Spleen (tissue), 11 donors: ENCODE measurements at regions not wholly inside any gene's neighbourhood (a gene's known extent, or its start where the extent isn't known, plus 50 kb on each side); places are given as distances from the start of the nearest gene placed in this dataset.
A peak's percentile ranks its signal among the peaks of the same experiment; 100 is the strongest.

ENCODE experiments used
- DNase-seq: peaks from one replicate; pipeline ENCODE4 v3.0.0-alpha.2; 2020
- H3K27ac ChIP-seq, 8 donors: fragments of 200-600 bp; sonication (generic) in 7 of 8; 1 replicate in 4 of 8; 2 replicates in 4 of 8; pipeline versions ENCODE4 v1.5.0 to v1.8.0; 2016 to 2021; ENCODE audit warnings: inconsistent platforms in 4 of 8, mild to moderate bottlenecking in 4 of 8, moderate library complexity in 1 of 8
- H3K27me3 ChIP-seq, 7 donors: fragments of 200-600 bp; sonication (generic) in 6 of 7; replicated peaks in 1 of 7; 1 replicate in 4 of 7; 2 replicates in 3 of 7; pipeline versions ENCODE4 v1.5.0 to v1.8.0; 2016 to 2021; ENCODE audit warnings: inconsistent platforms in 3 of 7, mild to moderate bottlenecking in 1 of 7
- H3K36me3 ChIP-seq, 6 donors: fragments of 200-600 bp; sonication (generic) in 5 of 6; 1 replicate in 4 of 6; 2 replicates in 2 of 6; pipeline versions ENCODE4 v1.5.0 to v1.8.0; 2016 to 2021; ENCODE audit warnings: inconsistent platforms in 2 of 6
- H3K4me1 ChIP-seq, 6 donors: fragments of 200-600 bp; sonication (generic) in 5 of 6; 1 replicate in 3 of 6; 2 replicates in 3 of 6; pipeline versions ENCODE4 v1.5.0 to v1.8.0; 2016 to 2021; ENCODE audit warnings: inconsistent platforms in 3 of 6
- H3K4me3 ChIP-seq, 8 donors: fragments of 200-600 bp; sonication (generic) in 7 of 8; 1 replicate in 4 of 8; 2 replicates in 4 of 8; pipeline versions ENCODE4 v1.5.0 to v1.8.0; 2016 to 2021; ENCODE audit warnings: inconsistent platforms in 4 of 8, mild to moderate bottlenecking in 4 of 8, moderate library complexity in 2 of 8
- H3K9me3 ChIP-seq, 8 donors: fragments of 200-600 bp; sonication (generic) in 7 of 8; 1 replicate in 4 of 8; 2 replicates in 4 of 8; pipeline versions ENCODE4 v1.5.0 to v1.8.0; 2016 to 2021; ENCODE audit warnings: inconsistent platforms in 4 of 8
- POLR2A ChIP-seq, 3 donors: fragments of 450-650 bp; IDR thresholded peaks; one replicate each; pipeline ENCODE4 v1.5.1; 2017; ENCODE audit warnings: antibody characterized with exemption in 3 of 3, mild to moderate bottlenecking in 1 of 3
- POLR2AphosphoS5 ChIP-seq, 3 donors: sonication (generic); formaldehyde crosslinking; IDR thresholded peaks; one replicate each; pipeline ENCODE4 v1.5.1; 2017; ENCODE audit warnings: antibody characterized with exemption in 3 of 3
- WGBS, 5 donors: extraction: QIAGEN DNeasy Blood & Tissue Kit in 3 of 5; methylation state at CpG; one replicate each; pipeline versions ENCODE4 v1.1.5 to v1.1.7; 2013 to 2018; 5-methylcytosine and 5-hydroxymethylcytosine counted together
- intact Hi-C: fragments of 100-400 bp; cut with DNase I; formaldehyde crosslinking; loops from one replicate; pipeline ENCODE4 v1.15.0; 2023; ENCODE audit warnings: low total_unique reads
- TF ChIP-seq, protein P1 (sequence below), 11 experiments: fragments of 200-600 bp in 7 of 11; fragments of 450-650 bp in 4 of 11; sonication (generic) in 4 of 11; IDR thresholded peaks in 8 of 11; conservative IDR thresholded peaks in 3 of 11; 1 replicate in 7 of 11; 2 replicates in 4 of 11; pipeline versions ENCODE4 v1.4.0 to v1.8.0; 2016 to 2021; ENCODE audit warnings: antibody characterized with exemption in 11 of 11, inconsistent platforms in 4 of 11, mild to moderate bottlenecking in 1 of 11
- donor health status: healthy with polysubstance abuse.
- donor health status: DM: no; HTN: no; CAD: no; lungs with moderate emphysema.
- donor health status: DM: no; HTN: no; CAD: no.
- donor health status: Bipolar disorder and iron deficiency.
- donor health status: healthy.
- donor health status: DM: no; HTN: no; CAD: no.
- donor health status: DM: yes; HTN: yes; CAD: no.

DNA sequence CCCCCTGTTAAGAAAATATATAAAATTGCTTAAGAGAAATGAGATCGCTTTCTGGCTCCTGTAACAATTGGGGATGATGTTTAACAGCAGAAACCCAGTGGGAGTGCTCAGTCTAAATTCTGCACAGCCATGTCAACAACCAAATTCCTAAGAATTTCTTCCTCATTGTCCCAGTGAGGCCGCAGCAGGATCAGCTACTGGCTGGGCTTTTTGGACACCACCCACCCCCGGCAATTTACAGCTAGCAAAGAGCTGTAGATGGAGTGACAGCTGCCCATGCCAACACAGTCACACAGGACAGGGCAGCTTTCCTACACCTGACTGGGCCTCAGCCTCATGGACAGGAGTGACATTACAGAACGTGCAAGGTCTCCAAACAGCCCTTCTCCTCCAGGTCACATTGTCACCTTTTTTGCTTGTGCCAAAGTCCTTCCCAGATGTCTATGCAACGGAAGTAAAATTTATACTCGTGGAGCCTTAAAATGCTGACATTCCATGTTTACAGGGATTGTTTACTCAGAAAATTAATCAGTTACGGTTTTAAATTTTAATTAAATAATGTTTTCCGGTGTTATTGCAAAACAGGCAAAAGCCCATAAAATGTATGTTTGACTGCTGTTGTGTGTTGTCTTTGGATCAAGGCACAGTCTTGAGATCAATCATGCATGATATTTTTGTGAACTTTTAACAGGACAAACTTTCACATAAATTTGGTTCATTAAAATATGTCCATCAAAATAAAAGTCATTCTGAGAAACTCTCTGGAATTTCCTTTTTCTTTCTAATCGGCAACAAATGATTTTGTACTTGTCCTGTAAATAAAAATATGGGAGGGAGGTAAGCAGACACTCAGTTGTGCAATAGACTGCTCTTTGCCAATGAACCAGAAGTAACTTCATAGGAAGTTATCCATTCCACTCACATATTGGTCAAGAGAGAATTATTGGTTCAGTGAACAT is 943.2 kb downstream of the MCTP2 start:
- peaks cover 0 to 4% (median 0%) of the 10 kb centered on the region in 8 donors for H3K9me3 ChIP-seq
- TF ChIP-seq POLR2A (IDR thresholded peaks at IDR 0.05), result no peak
- peak in 1 of 3 donors; percentile 25 for TF ChIP-seq POLR2AphosphoS5 (IDR thresholded peaks at IDR 0.05)
- DNase-seq, result no peak
- WGBS, 5 donors, result 72 to 76% (median 75%) methylated on average over 9 of the region's 9 CpGs
- H3K27ac ChIP-seq, result peak overlapping the region in 5 of 8 donors; percentile 33 to 71 (median 49)
- intact Hi-C loops, result loop anchor here (10.0 kb wide), 1 partner anchor 60 kb away; no protein-coding TSS in a partner anchor
- H3K36me3 ChIP-seq, result no peaks in the 10 kb centered on the region
- peaks cover 0 to 9% (median 0%) of the 10 kb centered on the region in 6 donors for H3K4me1 ChIP-seq
- H3K4me3 ChIP-seq, result no peak overlapping the region
- no peaks in the 10 kb centered on the region for H3K27me3 ChIP-seq

DNA sequence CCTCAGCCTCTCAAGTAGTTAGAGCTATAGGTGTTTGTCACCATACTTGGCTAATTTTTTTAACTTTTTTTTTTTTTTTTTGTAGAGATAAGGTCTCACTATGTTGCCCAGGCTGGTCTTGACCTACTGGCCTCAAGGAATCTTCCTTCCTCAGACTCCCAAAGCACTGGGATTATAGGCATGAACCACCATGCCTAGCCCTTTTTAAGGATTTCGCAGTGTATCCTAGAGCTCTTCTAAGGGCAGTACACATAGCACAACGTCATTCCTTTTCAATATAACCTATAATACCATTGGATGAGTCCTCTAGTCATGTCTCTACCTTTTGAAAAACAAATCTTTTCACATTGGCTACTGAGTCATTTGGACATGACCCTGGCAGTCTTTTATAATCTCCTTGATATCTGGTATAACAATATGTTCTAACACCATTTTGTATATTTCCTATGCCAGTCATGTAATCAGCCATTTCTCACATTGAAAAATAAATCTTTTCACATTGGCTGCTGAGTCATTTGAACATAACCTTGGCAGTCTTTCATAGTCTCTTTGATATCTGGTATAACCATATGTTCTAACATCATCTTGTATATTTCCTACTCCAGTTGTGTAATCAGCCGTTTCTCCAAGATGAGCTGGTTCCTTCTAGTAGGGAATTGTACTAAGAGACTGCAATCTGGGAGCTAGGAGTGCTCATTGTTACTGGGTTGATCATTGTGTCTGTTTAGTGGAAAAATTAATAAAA is 944.7 kb downstream of the MCTP2 start:
- peak overlapping the region; percentile 12 to 59 (median 30) for H3K27ac ChIP-seq
- DNase-seq, result no peak
- intact Hi-C loops, result loop anchor here (10.0 kb wide), 1 partner anchor 59 kb away; no protein-coding TSS in a partner anchor
- 49 to 75% (median 53%) methylated on average over 3 of the region's 3 CpGs for whole genome bisulfite sequencing, 5 donors
- H3K9me3 ChIP-seq, result peaks cover 0 to 19% (median 14%) of the 10 kb centered on the region in 8 donors
- no peaks in the 10 kb centered on the region for H3K27me3 ChIP-seq
- no peak overlapping the region for H3K4me3 ChIP-seq
- peaks cover 0 to under 1% (median 0%) of the 10 kb centered on the region in 6 donors for H3K4me1 ChIP-seq
- TF ChIP-seq, protein P1, sequence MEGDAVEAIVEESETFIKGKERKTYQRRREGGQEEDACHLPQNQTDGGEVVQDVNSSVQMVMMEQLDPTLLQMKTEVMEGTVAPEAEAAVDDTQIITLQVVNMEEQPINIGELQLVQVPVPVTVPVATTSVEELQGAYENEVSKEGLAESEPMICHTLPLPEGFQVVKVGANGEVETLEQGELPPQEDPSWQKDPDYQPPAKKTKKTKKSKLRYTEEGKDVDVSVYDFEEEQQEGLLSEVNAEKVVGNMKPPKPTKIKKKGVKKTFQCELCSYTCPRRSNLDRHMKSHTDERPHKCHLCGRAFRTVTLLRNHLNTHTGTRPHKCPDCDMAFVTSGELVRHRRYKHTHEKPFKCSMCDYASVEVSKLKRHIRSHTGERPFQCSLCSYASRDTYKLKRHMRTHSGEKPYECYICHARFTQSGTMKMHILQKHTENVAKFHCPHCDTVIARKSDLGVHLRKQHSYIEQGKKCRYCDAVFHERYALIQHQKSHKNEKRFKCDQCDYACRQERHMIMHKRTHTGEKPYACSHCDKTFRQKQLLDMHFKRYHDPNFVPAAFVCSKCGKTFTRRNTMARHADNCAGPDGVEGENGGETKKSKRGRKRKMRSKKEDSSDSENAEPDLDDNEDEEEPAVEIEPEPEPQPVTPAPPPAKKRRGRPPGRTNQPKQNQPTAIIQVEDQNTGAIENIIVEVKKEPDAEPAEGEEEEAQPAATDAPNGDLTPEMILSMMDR (IDR thresholded peaks at IDR 0.05 in 8 of 11, conservative IDR thresholded peaks at IDR 0.05 in 3 of 11), result no peak
- TF ChIP-seq POLR2AphosphoS5 (IDR thresholded peaks at IDR 0.05), result no peak
- TF ChIP-seq POLR2A (IDR thresholded peaks at IDR 0.05), result no peak
- no peaks in the 10 kb centered on the region for H3K36me3 ChIP-seq

DNA sequence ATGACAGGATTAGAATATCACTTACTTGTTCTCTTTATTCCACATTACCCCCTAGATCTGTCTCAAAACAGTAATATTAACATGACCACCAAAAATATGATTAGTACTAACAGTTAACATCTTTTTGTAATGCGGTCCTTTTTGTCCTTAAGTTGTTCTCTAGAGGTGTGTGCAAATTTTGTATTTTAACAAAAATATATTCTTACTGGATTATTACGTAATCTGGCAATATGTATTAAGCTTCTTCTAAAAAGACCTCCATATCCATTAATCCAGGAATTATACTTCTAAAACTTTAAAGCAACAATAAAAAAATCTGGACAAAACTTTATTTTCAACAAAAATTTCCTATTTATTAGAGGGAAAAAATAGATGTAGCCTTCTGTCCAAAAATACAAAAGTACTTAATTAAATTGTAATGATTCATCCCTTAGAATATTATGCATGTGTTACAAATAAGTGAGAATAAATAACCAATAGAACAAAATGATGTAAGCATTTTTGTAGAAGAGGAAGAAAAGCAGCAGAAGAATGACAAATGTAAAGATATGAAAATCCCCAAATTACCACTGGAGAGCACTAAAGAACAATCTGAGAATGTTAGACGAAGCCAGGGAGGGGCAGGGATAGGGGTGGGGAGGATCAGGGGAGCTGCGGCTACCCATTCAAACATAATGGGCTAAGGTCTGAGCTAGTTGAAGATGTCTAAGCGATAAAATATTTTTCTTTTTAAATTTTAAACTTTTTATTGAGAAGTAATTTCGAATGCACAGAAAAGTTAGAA is 945.6 kb downstream of the MCTP2 start:
- no peak for DNase-seq
- 69 to 83% (median 78%) methylated on average over 6 of the region's 6 CpGs for WGBS, 5 donors
- no peak overlapping the region for H3K4me3 ChIP-seq
- TF ChIP-seq POLR2A (IDR thresholded peaks at IDR 0.05), result no peak
- TF ChIP-seq, protein P1 (IDR thresholded peaks at IDR 0.05 in 8 of 11, conservative IDR thresholded peaks at IDR 0.05 in 3 of 11), result no peak
- TF ChIP-seq POLR2AphosphoS5 (IDR thresholded peaks at IDR 0.05), result no peak
- no peaks in the 10 kb centered on the region for H3K36me3 ChIP-seq
- peaks cover 0 to 28% (median 22%) of the 10 kb centered on the region in 8 donors for H3K9me3 ChIP-seq
- intact Hi-C loops, result loop anchor here (10.0 kb wide), 1 partner anchor 58 kb away; no protein-coding TSS in a partner anchor
- H3K4me1 ChIP-seq, result no peaks in the 10 kb centered on the region
- H3K27me3 ChIP-seq, result no peaks in the 10 kb centered on the region
- peak overlapping the region in 6 of 8 donors; percentile 12 to 59 (median 36) for H3K27ac ChIP-seq

DNA sequence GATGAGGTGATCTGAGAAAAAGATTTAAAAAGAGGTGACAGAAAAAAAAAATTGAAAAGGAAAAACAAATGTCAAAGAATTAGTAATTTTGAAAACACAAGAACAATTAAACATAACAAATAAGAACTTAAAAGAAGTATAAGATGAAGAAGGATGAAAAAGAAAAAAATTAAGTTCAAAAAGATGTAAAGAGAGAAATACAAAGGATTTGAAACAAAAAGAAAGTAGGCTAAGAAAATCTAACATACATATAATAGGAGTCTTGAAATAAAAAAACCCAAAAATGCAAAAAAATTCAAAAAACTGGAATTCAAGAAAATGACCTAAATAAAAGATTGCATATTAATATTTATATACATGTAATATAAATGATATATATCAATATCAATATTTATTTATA is 949.2 kb downstream of the MCTP2 start:
- Histone ChIP-seq H3K27me3 (no peaks in the 10 kb centered on the region), H3K4me1 (no peaks in the 10 kb centered on the region), H3K4me3 (no peak overlapping the region), H3K9me3 (peaks cover 0 to 30% (median 22%) of the 10 kb centered on the region in 8 donors), H3K27ac (no peak overlapping the region), H3K36me3 (no peaks in the 10 kb centered on the region)
- TF ChIP-seq, protein P1 (IDR thresholded peaks at IDR 0.05 in 8 of 11, conservative IDR thresholded peaks at IDR 0.05 in 3 of 11), result no peak
- TF ChIP-seq POLR2A (IDR thresholded peaks at IDR 0.05) (no peak), POLR2AphosphoS5 (IDR thresholded peaks at IDR 0.05) (no peak)
- DNase-seq, result no peak
- intact Hi-C loops, result no loop called here
